Mesendoderm (in vitro differentiated cells): ENCODE measurements at regions not wholly inside any gene's neighbourhood (a gene's known extent, or its start where the extent isn't known, plus 50 kb on each side); places are given as distances from the start of the nearest gene placed in this dataset.

Source experiments
- DNase-seq: peaks from one replicate; pipeline ENCODE4 v3.0.0; 2013
- H2AK5ac ChIP-seq: 2 replicates; pipeline ENCODE4 v1.6.1; 2013; ENCODE audit warnings: low read length, inconsistent platforms
- H2BK120ac ChIP-seq: 2 replicates; pipeline ENCODE4 v1.6.1; 2013; ENCODE audit warnings: low read depth, mild to moderate bottlenecking, low read length, moderate library complexity, mixed read lengths
- H2BK15ac ChIP-seq: replicated peaks from 2 replicates; pipeline ENCODE4 v1.6.1; 2013; ENCODE audit warnings: low read depth, mild to moderate bottlenecking, moderate library complexity
- H2BK5ac ChIP-seq: 2 replicates; pipeline ENCODE4 v1.6.1; 2013; ENCODE audit warnings: low read length, inconsistent platforms
- H3K18ac ChIP-seq: 2 replicates; pipeline ENCODE4 v1.6.1; 2013; ENCODE audit warnings: mild to moderate bottlenecking, low read length, mixed read lengths
- H3K23ac ChIP-seq: one replicate; pipeline ENCODE4 v1.6.1; 2013; ENCODE audit warnings: low read length
- H3K27ac ChIP-seq: 2 replicates; pipeline ENCODE4 v1.5.1; 2013; ENCODE audit warnings: low read depth, mild to moderate bottlenecking, inconsistent platforms, low read length, moderate library complexity
- H3K27me3 ChIP-seq: 2 replicates; pipeline ENCODE4 v1.6.1; 2013; ENCODE audit warnings: low read length, control low read depth, mild to moderate bottlenecking, inconsistent platforms; ENCODE audit not compliant: insufficient read depth, poor library complexity
- H3K36me3 ChIP-seq: 2 replicates; pipeline ENCODE4 v1.6.1; 2013; ENCODE audit warnings: low read length, inconsistent platforms; ENCODE audit not compliant: control insufficient read depth, insufficient read depth
- H3K4ac ChIP-seq: one replicate; pipeline ENCODE4 v1.6.1; 2013; ENCODE audit warnings: low read depth, mild to moderate bottlenecking, low read length, moderate library complexity
- H3K4me1 ChIP-seq: 2 replicates; pipeline ENCODE4 v1.6.1; 2013; ENCODE audit warnings: low read depth, low read length, inconsistent platforms; ENCODE audit not compliant: control insufficient read depth
- H3K4me2 ChIP-seq: 2 replicates; pipeline ENCODE4 v1.6.1; 2013; ENCODE audit warnings: low read length
- H3K4me3 ChIP-seq: 2 replicates; pipeline ENCODE4 v1.5.1; 2013; ENCODE audit warnings: mild to moderate bottlenecking, low read length
- H3K56ac ChIP-seq: one replicate; pipeline ENCODE4 v1.6.1; 2013; ENCODE audit warnings: low read length
- H3K79me1 ChIP-seq: 2 replicates; pipeline ENCODE4 v1.6.1; 2013; ENCODE audit warnings: low read length, inconsistent platforms
- H3K79me2 ChIP-seq: 2 replicates; pipeline ENCODE4 v1.6.1; 2013; ENCODE audit warnings: mild to moderate bottlenecking, low read length; ENCODE audit not compliant: control insufficient read depth, insufficient read depth
- H3K9ac ChIP-seq: 2 replicates; pipeline ENCODE4 v1.6.1; 2013; ENCODE audit warnings: low read length, inconsistent platforms
- H4K5ac ChIP-seq: one replicate; pipeline ENCODE4 v1.6.1; 2013; ENCODE audit warnings: low read length
- H4K8ac ChIP-seq: one replicate; pipeline ENCODE4 v1.6.1; 2013; ENCODE audit warnings: low read depth, mild to moderate bottlenecking, control low read depth, low read length, moderate library complexity
- WGBS: extraction: QIAGEN DNeasy Blood & Tissue Kit; methylation state at CpG from one replicate; pipeline ENCODE4 v1.1.7; 2013; ENCODE audit warnings: low lambda C conversion rate, missing lambda C conversion rate; ENCODE audit not compliant: insufficient coverage; ENCODE audit errors: extremely low coverage; 5-methylcytosine and 5-hydroxymethylcytosine counted together

- no peak overlapping the region for H3K56ac ChIP-seq
- no peaks in the 10 kb centered on the region for H3K79me2 ChIP-seq
- H3K36me3 ChIP-seq, result no peaks in the 10 kb centered on the region
- H3K4ac ChIP-seq, result no peak overlapping the region
- H2BK15ac ChIP-seq, result no peak overlapping the region
- no peak overlapping the region for H2BK5ac ChIP-seq
- no peak overlapping the region for H3K23ac ChIP-seq
- H3K4me2 ChIP-seq, result no peak overlapping the region
- H3K9ac ChIP-seq, result no peak overlapping the region
- no peak overlapping the region for H2BK120ac ChIP-seq
- H3K27ac ChIP-seq, result no peak overlapping the region
- H3K79me1 ChIP-seq, result peaks cover 3% of the 10 kb centered on the region
- no peak overlapping the region for H3K18ac ChIP-seq
- DNase-seq, result no peak
- no peak overlapping the region for H2AK5ac ChIP-seq
- no peaks in the 10 kb centered on the region for H3K4me1 ChIP-seq
- H4K5ac ChIP-seq, result no peak overlapping the region
- no peaks in the 10 kb centered on the region for H3K27me3 ChIP-seq
- WGBS, result no CpG with 5 or more reads among the region's 2 CpGs
- H3K4me3 ChIP-seq, result no peak overlapping the region
- no peak overlapping the region for H4K8ac ChIP-seq
Measured at GRCh38 chr3:159838938-159839337, 149.7 kb upstream of the IL12A start.

GRCh38 chr3:159839561-159840379, 148.9 kb upstream of the IL12A start, which contains the start of gene SCHIP1:
SCHIP1 (plus strand) TSS chr3:159839861.
- Histone ChIP-seq H3K27ac (no peak within 1 kb of the TSS), H3K56ac (peak within 1 kb of the TSS; percentile 18), H3K9ac (peak within 1 kb of the TSS; percentile 28), H2BK15ac (no peak within 1 kb of the TSS), H3K18ac (no peak within 1 kb of the TSS), H3K4me1 (no peaks in the 10 kb centered on the region), H3K4me2 (peak within 1 kb of the TSS; percentile 74), H3K79me2 (no peaks in the 10 kb centered on the region), H2BK5ac (no peak within 1 kb of the TSS), H4K8ac (no peak within 1 kb of the TSS), H2AK5ac (no peak within 1 kb of the TSS), H2BK120ac (no peak within 1 kb of the TSS), H4K5ac (no peak within 1 kb of the TSS), H3K27me3 (no peaks in the 10 kb centered on the region), H3K4me3 (no peak within 1 kb of the TSS), H3K79me1 (peaks cover 3% of the 10 kb centered on the region), H3K4ac (no peak within 1 kb of the TSS), H3K36me3 (no peaks in the 10 kb centered on the region), H3K23ac (no peak within 1 kb of the TSS)
- WGBS, result no CpG with 5 or more reads among the region's 30 CpGs
- peak; percentile 87 for DNase-seq

- Histone ChIP-seq H3K18ac (no peak overlapping the region), H4K5ac (no peak overlapping the region), H3K56ac (no peak overlapping the region), H3K27me3 (no peaks in the 10 kb centered on the region), H2BK15ac (no peak overlapping the region), H3K79me2 (no peaks in the 10 kb centered on the region), H3K4me1 (no peaks in the 10 kb centered on the region), H2AK5ac (no peak overlapping the region), H2BK5ac (no peak overlapping the region), H4K8ac (no peak overlapping the region), H3K79me1 (peaks cover 3% of the 10 kb centered on the region), H3K36me3 (no peaks in the 10 kb centered on the region), H2BK120ac (no peak overlapping the region), H3K23ac (no peak overlapping the region), H3K4ac (no peak overlapping the region), H3K4me3 (no peak overlapping the region), H3K9ac (no peak overlapping the region), H3K4me2 (no peak overlapping the region), H3K27ac (no peak overlapping the region)
- no CpG with 5 or more reads among the region's 3 CpGs for WGBS
- DNase-seq, result no peak
Measured at GRCh38 chr3:159840703-159841299, 147.8 kb upstream of the IL12A start.

GRCh38 chr3:159841766-159842165, 146.9 kb upstream of the IL12A start:
- no peak overlapping the region for H3K9ac ChIP-seq
- no peak overlapping the region for H3K4me2 ChIP-seq
- no peak overlapping the region for H2BK120ac ChIP-seq
- H2BK15ac ChIP-seq, result no peak overlapping the region
- peaks cover 3% of the 10 kb centered on the region for H3K79me1 ChIP-seq
- H3K27me3 ChIP-seq, result no peaks in the 10 kb centered on the region
- H3K23ac ChIP-seq, result no peak overlapping the region
- no peak for DNase-seq
- no CpG with 5 or more reads among the region's 1 CpG for WGBS
- H2AK5ac ChIP-seq, result no peak overlapping the region
- H4K5ac ChIP-seq, result no peak overlapping the region
- no peak overlapping the region for H3K27ac ChIP-seq
- no peaks in the 10 kb centered on the region for H3K4me1 ChIP-seq
- no peak overlapping the region for H2BK5ac ChIP-seq
- no peak overlapping the region for H3K56ac ChIP-seq
- no peak overlapping the region for H3K4ac ChIP-seq
- H4K8ac ChIP-seq, result no peak overlapping the region
- H3K18ac ChIP-seq, result no peak overlapping the region
- no peaks in the 10 kb centered on the region for H3K36me3 ChIP-seq
- no peaks in the 10 kb centered on the region for H3K79me2 ChIP-seq
- no peak overlapping the region for H3K4me3 ChIP-seq

- Histone ChIP-seq H3K4me2 (no peak overlapping the region), H3K79me2 (no peaks in the 10 kb centered on the region), H3K9ac (no peak overlapping the region), H2AK5ac (no peak overlapping the region), H3K4me3 (no peak overlapping the region), H3K18ac (no peak overlapping the region), H2BK5ac (no peak overlapping the region), H4K5ac (no peak overlapping the region), H3K4ac (no peak overlapping the region), H3K23ac (no peak overlapping the region), H3K4me1 (no peaks in the 10 kb centered on the region), H4K8ac (no peak overlapping the region), H3K56ac (no peak overlapping the region), H2BK120ac (no peak overlapping the region), H3K27ac (no peak overlapping the region), H3K36me3 (no peaks in the 10 kb centered on the region), H3K79me1 (peaks cover 3% of the 10 kb centered on the region), H2BK15ac (no peak overlapping the region), H3K27me3 (no peaks in the 10 kb centered on the region)
- no CpG with 5 or more reads among the region's 7 CpGs for WGBS
- DNase-seq, result no peak
Measured at GRCh38 chr3:159843840-159844730, 144.6 kb upstream of the IL12A start.
